ENCODE measurements at regions not wholly inside any gene's neighbourhood (a gene's known extent, or its start where the extent isn't known, plus 50 kb on each side); places are given as distances from the start of the nearest gene placed in this dataset. TPM values are rescaled to one million over a fixed set of nuclear protein-coding genes. Genes with fewer than 3 reads are reported as not detected.

- POLR2A ChIA-PET (ENCODE audit: partially characterized antibody) = no interaction called here
- no peak overlapping the region for H3K27ac Mint-ChIP-seq
- intact Hi-C loops (cut with micrococcal nuclease) = no loop called here
- H3K4me1 ChIP-seq (ENCODE audit: insufficient read depth, low read length) = no peaks in the 10 kb centered on the region
- no peak for DNase-seq
- H3K27me3 Mint-ChIP-seq = peaks cover 2% of the 10 kb centered on the region in 2 donors
- no peaks in the 10 kb centered on the region for H3K27me3 ChIP-seq (ENCODE audit: insufficient read depth, low read length)
- no peaks in the 10 kb centered on the region for H3K4me1 Mint-ChIP-seq
- H3K9me3 Mint-ChIP-seq = peaks cover 0 to 5% (median 1%) of the 10 kb centered on the region in 8 donors
- H3K27ac ChIP-seq (ENCODE audit: low read depth, low read length) = no peak overlapping the region
- H3K9me3 ChIP-seq (ENCODE audit: control insufficient read depth in 1 of 2, low read length in 2 of 2) = no peaks in the 10 kb centered on the region
- CTCF ChIA-PET (ENCODE audit: partially characterized antibody) = no interaction called here
- no peak overlapping the region for H3K4me3 ChIP-seq (ENCODE audit: low read length in 2 of 2)
- no peak overlapping the region for H3K4me3 Mint-ChIP-seq
- no peaks in the 10 kb centered on the region for H3K36me3 Mint-ChIP-seq
- no peaks in the 10 kb centered on the region for H3K36me3 ChIP-seq (ENCODE audit: insufficient read depth, low read length)
Observed at GRCh38 chr18:37628470-37629220, 63.0 kb upstream of the CELF4 start.

GRCh38 chr18:37624318-37624717 is 58.7 kb upstream of the CELF4 start:
- no peak overlapping the region for H3K27ac Mint-ChIP-seq
- intact Hi-C loops (cut with micrococcal nuclease) = no loop called here
- Histone ChIP-seq H3K4me3 (ENCODE audit: low read length in 2 of 2) (no peak overlapping the region), H3K27me3 (ENCODE audit: insufficient read depth, low read length) (no peaks in the 10 kb centered on the region), H3K36me3 (ENCODE audit: insufficient read depth, low read length) (no peaks in the 10 kb centered on the region), H3K27ac (ENCODE audit: low read depth, low read length) (no peak overlapping the region), H3K9me3 (ENCODE audit: control insufficient read depth in 1 of 2, low read length in 2 of 2) (no peaks in the 10 kb centered on the region), H3K4me1 (ENCODE audit: insufficient read depth, low read length) (no peaks in the 10 kb centered on the region)
- H3K27me3 Mint-ChIP-seq = peaks cover 2% of the 10 kb centered on the region in 2 donors
- no peaks in the 10 kb centered on the region for H3K36me3 Mint-ChIP-seq
- H3K9me3 Mint-ChIP-seq = peaks cover 0 to 4% (median under 1%) of the 10 kb centered on the region in 8 donors
- POLR2A ChIA-PET (ENCODE audit: partially characterized antibody) = no interaction called here
- CTCF ChIA-PET (ENCODE audit: partially characterized antibody) = no interaction called here
- H3K4me1 Mint-ChIP-seq = no peaks in the 10 kb centered on the region
- no peak for DNase-seq
- H3K4me3 Mint-ChIP-seq = no peak overlapping the region

GRCh38 chr18:37619964-37620363 is 54.4 kb upstream of the CELF4 start:
- POLR2A ChIA-PET (ENCODE audit: partially characterized antibody) = no interaction called here
- peaks cover 0 to 2% of the 10 kb centered on the region in 2 donors for H3K27me3 Mint-ChIP-seq
- no peak for DNase-seq
- no peaks in the 10 kb centered on the region for H3K4me1 Mint-ChIP-seq
- Histone ChIP-seq H3K27me3 (ENCODE audit: insufficient read depth, low read length) (no peaks in the 10 kb centered on the region), H3K27ac (ENCODE audit: low read depth, low read length) (no peak overlapping the region), H3K4me3 (ENCODE audit: low read length in 2 of 2) (no peak overlapping the region), H3K9me3 (ENCODE audit: control insufficient read depth in 1 of 2, low read length in 2 of 2) (no peaks in the 10 kb centered on the region), H3K36me3 (ENCODE audit: insufficient read depth, low read length) (no peaks in the 10 kb centered on the region), H3K4me1 (ENCODE audit: insufficient read depth, low read length) (no peaks in the 10 kb centered on the region)
- H3K27ac Mint-ChIP-seq = no peak overlapping the region
- H3K36me3 Mint-ChIP-seq = no peaks in the 10 kb centered on the region
- peaks cover 0 to 4% (median 2%) of the 10 kb centered on the region in 8 donors for H3K9me3 Mint-ChIP-seq
- CTCF ChIA-PET (ENCODE audit: partially characterized antibody) = no interaction called here
- no peak overlapping the region for H3K4me3 Mint-ChIP-seq
- intact Hi-C loops (cut with micrococcal nuclease) = no loop called here

- Mint-ChIP-seq H3K9me3 (peaks cover 0 to 3% (median under 1%) of the 10 kb centered on the region in 8 donors), H3K4me3 (no peak overlapping the region), H3K27me3 (no peaks in the 10 kb centered on the region), H3K36me3 (no peaks in the 10 kb centered on the region), H3K27ac (no peak overlapping the region), H3K4me1 (no peaks in the 10 kb centered on the region)
- intact Hi-C loops (cut with micrococcal nuclease) = no loop called here
- Histone ChIP-seq H3K36me3 (ENCODE audit: insufficient read depth, low read length) (no peaks in the 10 kb centered on the region), H3K4me3 (ENCODE audit: low read length in 2 of 2) (no peak overlapping the region), H3K27ac (ENCODE audit: low read depth, low read length) (no peak overlapping the region), H3K9me3 (ENCODE audit: control insufficient read depth in 1 of 2, low read length in 2 of 2) (no peaks in the 10 kb centered on the region), H3K4me1 (ENCODE audit: insufficient read depth, low read length) (no peaks in the 10 kb centered on the region), H3K27me3 (ENCODE audit: insufficient read depth, low read length) (no peaks in the 10 kb centered on the region)
- POLR2A ChIA-PET (ENCODE audit: partially characterized antibody) = no interaction called here
- no peak for DNase-seq
- CTCF ChIA-PET (ENCODE audit: partially characterized antibody) = no interaction called here
Observed at GRCh38 chr18:37617623-37618022, 52.0 kb upstream of the CELF4 start.

Small RNA genes in the stretch of these regions (microRNA-seq; reads per million reads assigned to microRNA genes)
- gene MIR4318 (ENCODE audit: borderline microRNAs expressed, borderline number of aligned reads, borderline replicate concordance) (not detected), gene MIR5583-1 (ENCODE audit: borderline microRNAs expressed, borderline number of aligned reads, borderline replicate concordance) (not detected), gene MIR5583-2 (ENCODE audit: borderline microRNAs expressed, borderline number of aligned reads, borderline replicate concordance) (not detected), gene MIR924 (ENCODE audit: borderline microRNAs expressed, borderline number of aligned reads, borderline replicate concordance) (not detected)

Data from CD4-positive, alpha-beta memory T cell (primary cell).